Inflammatory macrophage treated with lipopolysaccharide for 1 hour (primary cell): ENCODE measurements at regions not wholly inside any gene's neighbourhood (a gene's known extent, or its start where the extent isn't known, plus 50 kb on each side); places are given as distances from the start of the nearest gene placed in this dataset.

ENCODE experiments used
- DNase-seq, 2 donors: peaks; one replicate each; pipeline ENCODE4 v3.0.0-alpha.2; 2020 to 2022

GRCh38 chr13:97639236-97639635, 205.3 kb downstream of the RAP2A start:
- DNase-seq, result no peak

- no peak for DNase-seq
Observed at GRCh38 chr13:97640268-97640667, 206.3 kb downstream of the RAP2A start.

GRCh38 chr13:97648171-97648880, 214.4 kb downstream of the RAP2A start:
- no peak for DNase-seq

- no peak for DNase-seq
Observed at GRCh38 chr13:97648881-97649224, 214.9 kb downstream of the RAP2A start.

GRCh38 chr13:97653443-97654140, 219.6 kb downstream of the RAP2A start:
- no peak for DNase-seq

- no peak for DNase-seq
Observed at GRCh38 chr13:97654236-97654635, 220.3 kb downstream of the RAP2A start.

- no peak for DNase-seq
Observed at GRCh38 chr13:97658556-97658955, 224.6 kb downstream of the RAP2A start.

- no peak for DNase-seq
Observed at GRCh38 chr13:97659602-97660001, 225.6 kb downstream of the RAP2A start.

GRCh38 chr13:97660594-97661260, 226.8 kb downstream of the RAP2A start:
- DNase-seq, result no peak

- no peak for DNase-seq
Observed at GRCh38 chr13:97686594-97686993, 252.6 kb downstream of the RAP2A start.

GRCh38 chr13:97692628-97693027, 258.7 kb downstream of the RAP2A start:
- no peak for DNase-seq

- DNase-seq, result no peak
Observed at GRCh38 chr13:97695684-97696083, 257.8 kb upstream of the IPO5 start.

GRCh38 chr13:97696921-97697320, 256.6 kb upstream of the IPO5 start:
- no peak for DNase-seq

GRCh38 chr13:97700306-97700848, 253.1 kb upstream of the IPO5 start:
- DNase-seq, result no peak

- DNase-seq, result no peak
Observed at GRCh38 chr13:97702614-97703013, 250.9 kb upstream of the IPO5 start.

- DNase-seq, result no peak
Observed at GRCh38 chr13:97710797-97711196, 242.7 kb upstream of the IPO5 start.

GRCh38 chr13:97712770-97713169, 240.7 kb upstream of the IPO5 start:
- DNase-seq, result no peak

- no peak for DNase-seq
Observed at GRCh38 chr13:97715763-97716162, 237.7 kb upstream of the IPO5 start.

GRCh38 chr13:97716746-97717145, 236.7 kb upstream of the IPO5 start:
- DNase-seq, result no peak

- DNase-seq, result no peak
Observed at GRCh38 chr13:97719736-97720135, 233.7 kb upstream of the IPO5 start.

GRCh38 chr13:97720896-97721295, 232.6 kb upstream of the IPO5 start:
- DNase-seq, result no peak

GRCh38 chr13:97723655-97724054, 229.8 kb upstream of the IPO5 start:
- no peak for DNase-seq

- no peak for DNase-seq
Observed at GRCh38 chr13:97724450-97724849, 229.0 kb upstream of the IPO5 start.
